ENCODE measurements at regions not wholly inside any gene's neighbourhood (a gene's known extent, or its start where the extent isn't known, plus 50 kb on each side); places are given as distances from the start of the nearest gene placed in this dataset.

DNA sequence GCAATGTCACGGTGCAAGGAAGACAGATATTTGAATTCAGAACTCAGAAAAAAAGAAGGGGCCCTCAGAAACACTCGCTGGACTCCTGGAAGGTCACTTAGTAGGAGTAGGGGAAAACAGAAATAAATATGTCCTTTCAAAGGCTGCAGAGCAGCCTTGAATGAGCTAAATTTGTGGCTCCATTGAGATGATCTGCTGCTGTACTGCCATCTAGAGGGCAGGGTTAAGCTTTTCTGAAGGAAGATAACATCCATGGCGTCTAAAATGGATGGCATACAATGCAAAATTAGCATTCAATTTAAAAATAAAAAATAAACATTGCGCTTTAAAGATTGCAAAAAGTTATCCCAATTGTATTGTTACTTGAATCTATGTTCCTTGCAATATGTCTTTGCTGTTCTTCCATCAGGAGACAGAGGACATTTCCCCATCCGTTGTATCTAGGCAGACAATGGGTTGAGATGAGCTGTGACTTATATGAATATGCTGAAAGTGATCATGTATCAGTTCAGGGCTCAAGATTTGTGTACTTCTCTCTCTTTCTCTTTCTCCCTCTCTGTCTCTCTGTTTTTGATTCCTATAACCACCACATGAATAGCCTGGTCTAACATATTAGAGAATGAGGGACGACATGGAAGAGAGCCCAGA, 642.2 kb downstream of the SH2D4B start (continued):
- TF ChIP-seq SMC3 (IDR thresholded peaks at IDR 0.05; ENCODE audit: borderline replicate concordance, low read length), result peak; percentile 82; the same call in 1 of the 2 replicates
- no peak for TF ChIP-seq CBX5 (IDR thresholded peaks at IDR 0.05; ENCODE audit: low read depth)
- TF ChIP-seq YY1 (IDR thresholded peaks at IDR 0.05; ENCODE audit: low read depth, low read length), result peak; percentile 75
- no peak for TF ChIP-seq TCF7 (IDR thresholded peaks at IDR 0.05; ENCODE audit: borderline replicate concordance)
- TF ChIP-seq ZBED1 (IDR thresholded peaks at IDR 0.05; ENCODE audit: borderline replicate concordance), result no peak
- TF ChIP-seq CBFB (IDR thresholded peaks at IDR 0.05; ENCODE audit: low read depth), result no peak
- no peak for TF ChIP-seq ZNF274 (IDR thresholded peaks at IDR 0.05; ENCODE audit: insufficient read depth, insufficient read length)
- no peak for TF ChIP-seq SIN3A (IDR thresholded peaks at IDR 0.05; ENCODE audit: low read depth, low read length)
- TF ChIP-seq RUNX3 (IDR thresholded peaks at IDR 0.05; ENCODE audit: low read length), result peak; percentile 19; the same call in 1 of the 2 replicates
- no peak for TF ChIP-seq SMARCA5 (IDR thresholded peaks at IDR 0.05)
- TF ChIP-seq, protein P1, sequence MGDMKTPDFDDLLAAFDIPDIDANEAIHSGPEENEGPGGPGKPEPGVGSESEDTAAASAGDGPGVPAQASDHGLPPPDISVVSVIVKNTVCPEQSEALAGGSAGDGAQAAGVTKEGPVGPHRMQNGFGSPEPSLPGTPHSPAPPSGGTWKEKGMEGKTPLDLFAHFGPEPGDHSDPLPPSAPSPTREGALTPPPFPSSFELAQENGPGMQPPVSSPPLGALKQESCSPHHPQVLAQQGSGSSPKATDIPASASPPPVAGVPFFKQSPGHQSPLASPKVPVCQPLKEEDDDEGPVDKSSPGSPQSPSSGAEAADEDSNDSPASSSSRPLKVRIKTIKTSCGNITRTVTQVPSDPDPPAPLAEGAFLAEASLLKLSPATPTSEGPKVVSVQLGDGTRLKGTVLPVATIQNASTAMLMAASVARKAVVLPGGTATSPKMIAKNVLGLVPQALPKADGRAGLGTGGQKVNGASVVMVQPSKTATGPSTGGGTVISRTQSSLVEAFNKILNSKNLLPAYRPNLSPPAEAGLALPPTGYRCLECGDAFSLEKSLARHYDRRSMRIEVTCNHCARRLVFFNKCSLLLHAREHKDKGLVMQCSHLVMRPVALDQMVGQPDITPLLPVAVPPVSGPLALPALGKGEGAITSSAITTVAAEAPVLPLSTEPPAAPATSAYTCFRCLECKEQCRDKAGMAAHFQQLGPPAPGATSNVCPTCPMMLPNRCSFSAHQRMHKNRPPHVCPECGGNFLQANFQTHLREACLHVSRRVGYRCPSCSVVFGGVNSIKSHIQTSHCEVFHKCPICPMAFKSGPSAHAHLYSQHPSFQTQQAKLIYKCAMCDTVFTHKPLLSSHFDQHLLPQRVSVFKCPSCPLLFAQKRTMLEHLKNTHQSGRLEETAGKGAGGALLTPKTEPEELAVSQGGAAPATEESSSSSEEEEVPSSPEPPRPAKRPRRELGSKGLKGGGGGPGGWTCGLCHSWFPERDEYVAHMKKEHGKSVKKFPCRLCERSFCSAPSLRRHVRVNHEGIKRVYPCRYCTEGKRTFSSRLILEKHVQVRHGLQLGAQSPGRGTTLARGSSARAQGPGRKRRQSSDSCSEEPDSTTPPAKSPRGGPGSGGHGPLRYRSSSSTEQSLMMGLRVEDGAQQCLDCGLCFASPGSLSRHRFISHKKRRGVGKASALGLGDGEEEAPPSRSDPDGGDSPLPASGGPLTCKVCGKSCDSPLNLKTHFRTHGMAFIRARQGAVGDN (IDR thresholded peaks at IDR 0.05), result no peak
- TF ChIP-seq CEBPB (IDR thresholded peaks at IDR 0.05; ENCODE audit: borderline replicate concordance in 1 of 2, low read depth in 2 of 2, low read length in 2 of 2), result no peak
- TF ChIP-seq NFYB (IDR thresholded peaks at IDR 0.05; ENCODE audit: insufficient read depth, low read depth, low read length), result no peak
- TF ChIP-seq RAD21 (IDR thresholded peaks at IDR 0.05; ENCODE audit: insufficient read depth, low read depth, low read length), result peak; percentile 88
- TF ChIP-seq, protein P2, sequence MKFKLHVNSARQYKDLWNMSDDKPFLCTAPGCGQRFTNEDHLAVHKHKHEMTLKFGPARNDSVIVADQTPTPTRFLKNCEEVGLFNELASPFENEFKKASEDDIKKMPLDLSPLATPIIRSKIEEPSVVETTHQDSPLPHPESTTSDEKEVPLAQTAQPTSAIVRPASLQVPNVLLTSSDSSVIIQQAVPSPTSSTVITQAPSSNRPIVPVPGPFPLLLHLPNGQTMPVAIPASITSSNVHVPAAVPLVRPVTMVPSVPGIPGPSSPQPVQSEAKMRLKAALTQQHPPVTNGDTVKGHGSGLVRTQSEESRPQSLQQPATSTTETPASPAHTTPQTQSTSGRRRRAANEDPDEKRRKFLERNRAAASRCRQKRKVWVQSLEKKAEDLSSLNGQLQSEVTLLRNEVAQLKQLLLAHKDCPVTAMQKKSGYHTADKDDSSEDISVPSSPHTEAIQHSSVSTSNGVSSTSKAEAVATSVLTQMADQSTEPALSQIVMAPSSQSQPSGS (IDR thresholded peaks at IDR 0.05; ENCODE audit: low read length), result no peak
- TF ChIP-seq, protein P3, sequence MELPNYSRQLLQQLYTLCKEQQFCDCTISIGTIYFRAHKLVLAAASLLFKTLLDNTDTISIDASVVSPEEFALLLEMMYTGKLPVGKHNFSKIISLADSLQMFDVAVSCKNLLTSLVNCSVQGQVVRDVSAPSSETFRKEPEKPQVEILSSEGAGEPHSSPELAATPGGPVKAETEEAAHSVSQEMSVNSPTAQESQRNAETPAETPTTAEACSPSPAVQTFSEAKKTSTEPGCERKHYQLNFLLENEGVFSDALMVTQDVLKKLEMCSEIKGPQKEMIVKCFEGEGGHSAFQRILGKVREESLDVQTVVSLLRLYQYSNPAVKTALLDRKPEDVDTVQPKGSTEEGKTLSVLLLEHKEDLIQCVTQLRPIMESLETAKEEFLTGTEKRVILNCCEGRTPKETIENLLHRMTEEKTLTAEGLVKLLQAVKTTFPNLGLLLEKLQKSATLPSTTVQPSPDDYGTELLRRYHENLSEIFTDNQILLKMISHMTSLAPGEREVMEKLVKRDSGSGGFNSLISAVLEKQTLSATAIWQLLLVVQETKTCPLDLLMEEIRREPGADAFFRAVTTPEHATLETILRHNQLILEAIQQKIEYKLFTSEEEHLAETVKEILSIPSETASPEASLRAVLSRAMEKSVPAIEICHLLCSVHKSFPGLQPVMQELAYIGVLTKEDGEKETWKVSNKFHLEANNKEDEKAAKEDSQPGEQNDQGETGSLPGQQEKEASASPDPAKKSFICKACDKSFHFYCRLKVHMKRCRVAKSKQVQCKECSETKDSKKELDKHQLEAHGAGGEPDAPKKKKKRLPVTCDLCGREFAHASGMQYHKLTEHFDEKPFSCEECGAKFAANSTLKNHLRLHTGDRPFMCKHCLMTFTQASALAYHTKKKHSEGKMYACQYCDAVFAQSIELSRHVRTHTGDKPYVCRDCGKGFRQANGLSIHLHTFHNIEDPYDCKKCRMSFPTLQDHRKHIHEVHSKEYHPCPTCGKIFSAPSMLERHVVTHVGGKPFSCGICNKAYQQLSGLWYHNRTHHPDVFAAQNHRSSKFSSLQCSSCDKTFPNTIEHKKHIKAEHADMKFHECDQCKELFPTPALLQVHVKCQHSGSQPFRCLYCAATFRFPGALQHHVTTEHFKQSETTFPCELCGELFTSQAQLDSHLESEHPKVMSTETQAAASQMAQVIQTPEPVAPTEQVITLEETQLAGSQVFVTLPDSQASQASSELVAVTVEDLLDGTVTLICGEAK (IDR thresholded peaks at IDR 0.05; ENCODE audit: borderline replicate concordance), result no peak
- no peak for TF ChIP-seq TBL1XR1 (IDR thresholded peaks at IDR 0.05; ENCODE audit: low read depth, low read length)
